Suprapubic skin (tissue), 4 donors: ENCODE measurements at regions not wholly inside any gene's neighbourhood (a gene's known extent, or its start where the extent isn't known, plus 50 kb on each side); places are given as distances from the start of the nearest gene placed in this dataset.

Experiments used
- DNase-seq, 2 donors: peaks; one replicate each; pipeline ENCODE4 v3.0.0-alpha.2; 2019; ENCODE audit warnings: low spot score in 2 of 2
- H3K27ac ChIP-seq: fragments of 200-600 bp; sonication (generic); one replicate; pipeline ENCODE4 v1.5.1; 2019
- H3K27me3 ChIP-seq: fragments of 200-600 bp; sonication (generic); one replicate; pipeline ENCODE4 v1.5.1; 2019
- H3K36me3 ChIP-seq: fragments of 200-600 bp; sonication (generic); one replicate; pipeline ENCODE4 v1.5.1; 2019
- H3K4me1 ChIP-seq: fragments of 200-600 bp; sonication (generic); one replicate; pipeline ENCODE4 v1.5.1; 2019
- H3K4me3 ChIP-seq: fragments of 200-600 bp; sonication (generic); one replicate; pipeline ENCODE4 v1.5.1; 2019; ENCODE audit warnings: mild to moderate bottlenecking
- H3K9me3 ChIP-seq: fragments of 200-600 bp; sonication (generic); one replicate; pipeline ENCODE4 v1.5.1; 2019
- CTCF ChIP-seq, 2 donors: fragments of 200-600 bp in 1 of 2; fragments of 450-650 bp in 1 of 2; sonication (generic) in 1 of 2; IDR thresholded peaks; one replicate each; pipeline ENCODE4 v1.5.1; 2016 to 2019; ENCODE audit warnings: antibody characterized with exemption in 2 of 2, mild to moderate bottlenecking in 1 of 2, moderate library complexity in 1 of 2
- EP300 ChIP-seq: sonication (generic); formaldehyde crosslinking; IDR thresholded peaks from one replicate; pipeline ENCODE4 v1.6.1; 2017; ENCODE audit warnings: antibody characterized with exemption
- POLR2A ChIP-seq, 2 donors: fragments of 450-650 bp; IDR thresholded peaks; one replicate each; pipeline ENCODE4 v1.6.1; 2017; ENCODE audit warnings: antibody characterized with exemption in 2 of 2, mild to moderate bottlenecking in 2 of 2, moderate library complexity in 2 of 2
- POLR2AphosphoS5 ChIP-seq, 3 donors: sonication (generic); formaldehyde crosslinking; IDR thresholded peaks; one replicate each; pipeline ENCODE4 v1.6.1; 2017; ENCODE audit warnings: antibody characterized with exemption in 3 of 3
- WGBS: methylation state at CpG from one replicate; pipeline ENCODE4 v1.1.5; 2018; 5-methylcytosine and 5-hydroxymethylcytosine counted together

GRCh38 chr4:20096911-20097310 is 154.8 kb upstream of the SLIT2 start:
- TF ChIP-seq POLR2AphosphoS5 (IDR thresholded peaks at IDR 0.05) (no peak), CTCF (IDR thresholded peaks at IDR 0.05) (no peak), POLR2A (IDR thresholded peaks at IDR 0.05) (no peak), EP300 (no peak)
- no peak for DNase-seq
- Histone ChIP-seq H3K4me1 (no peaks in the 10 kb centered on the region), H3K27ac (no peak overlapping the region), H3K36me3 (no peaks in the 10 kb centered on the region), H3K9me3 (no peaks in the 10 kb centered on the region), H3K27me3 (no peaks in the 10 kb centered on the region), H3K4me3 (no peak overlapping the region)
- WGBS: 79% methylated on average over 2 of the region's 2 CpGs

GRCh38 chr4:20095805-20096541 is 155.7 kb upstream of the SLIT2 start:
- H3K4me1 ChIP-seq: no peaks in the 10 kb centered on the region
- H3K9me3 ChIP-seq: no peaks in the 10 kb centered on the region
- WGBS: 86% methylated on average over 4 of the region's 4 CpGs
- no peaks in the 10 kb centered on the region for H3K36me3 ChIP-seq
- H3K27me3 ChIP-seq: no peaks in the 10 kb centered on the region
- no peak overlapping the region for H3K4me3 ChIP-seq
- no peak for DNase-seq
- no peak for TF ChIP-seq POLR2AphosphoS5 (IDR thresholded peaks at IDR 0.05)
- no peak for TF ChIP-seq CTCF (IDR thresholded peaks at IDR 0.05)
- TF ChIP-seq POLR2A (IDR thresholded peaks at IDR 0.05): no peak
- no peak for TF ChIP-seq EP300
- no peak overlapping the region for H3K27ac ChIP-seq

- Histone ChIP-seq H3K27me3 (no peaks in the 10 kb centered on the region), H3K36me3 (no peaks in the 10 kb centered on the region), H3K27ac (no peak overlapping the region), H3K4me3 (no peak overlapping the region), H3K4me1 (no peaks in the 10 kb centered on the region), H3K9me3 (no peaks in the 10 kb centered on the region)
- TF ChIP-seq CTCF (IDR thresholded peaks at IDR 0.05) (no peak), EP300 (no peak), POLR2A (IDR thresholded peaks at IDR 0.05) (no peak), POLR2AphosphoS5 (IDR thresholded peaks at IDR 0.05) (no peak)
- DNase-seq: no peak
- WGBS: 37% methylated on average over 1 of the region's 1 CpG
These were observed 159.9 kb upstream of the SLIT2 start for GRCh38 chr4:20091781-20092180.

- DNase-seq: no peak
- TF ChIP-seq EP300 (no peak), CTCF (IDR thresholded peaks at IDR 0.05) (no peak), POLR2AphosphoS5 (IDR thresholded peaks at IDR 0.05) (no peak), POLR2A (IDR thresholded peaks at IDR 0.05) (no peak)
- WGBS: 92% methylated on average over 8 of the region's 8 CpGs
- no peaks in the 10 kb centered on the region for H3K36me3 ChIP-seq
- H3K4me1 ChIP-seq: no peaks in the 10 kb centered on the region
- no peaks in the 10 kb centered on the region for H3K9me3 ChIP-seq
- no peak overlapping the region for H3K4me3 ChIP-seq
- no peak overlapping the region for H3K27ac ChIP-seq
- H3K27me3 ChIP-seq: no peaks in the 10 kb centered on the region
These were observed 164.2 kb upstream of the SLIT2 start for GRCh38 chr4:20087522-20087911.

- Histone ChIP-seq H3K27me3 (no peaks in the 10 kb centered on the region), H3K4me1 (no peaks in the 10 kb centered on the region), H3K36me3 (no peaks in the 10 kb centered on the region), H3K27ac (peak overlapping the region; percentile 38), H3K9me3 (no peaks in the 10 kb centered on the region), H3K4me3 (no peak overlapping the region)
- DNase-seq: no peak
- TF ChIP-seq POLR2A (IDR thresholded peaks at IDR 0.05) (no peak), EP300 (no peak)
- 57% methylated on average over 6 of the region's 6 CpGs for WGBS
These were observed 164.7 kb upstream of the SLIT2 start for GRCh38 chr4:20086799-20087521.
